ENCODE measurements at regions not wholly inside any gene's neighbourhood (a gene's known extent, or its start where the extent isn't known, plus 50 kb on each side); places are given as distances from the start of the nearest gene placed in this dataset.

DNA sequence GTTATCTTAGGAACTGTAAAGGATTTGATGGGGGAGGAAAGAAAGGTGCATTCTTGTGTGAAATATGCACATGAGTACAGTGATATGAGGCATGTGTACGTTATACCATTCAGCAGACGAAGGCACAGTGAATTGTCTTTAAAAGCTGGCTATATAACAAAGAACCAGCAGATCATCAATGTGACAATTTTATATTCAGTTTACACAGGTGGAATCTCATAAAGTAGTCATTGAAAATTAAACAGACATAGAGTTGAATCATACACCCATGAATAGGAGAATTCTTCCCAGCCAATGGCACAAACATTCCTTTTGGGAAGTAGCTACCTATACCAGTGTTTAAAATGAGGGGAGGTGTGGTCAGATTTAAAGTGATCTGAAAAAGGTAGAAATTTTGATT is 470.3 kb downstream of the DSC3 start:
- DNase-seq (ENCODE audit: low read depth in 1 of 2, low spot score in 2 of 2): no peak
- no peak overlapping the region for H3K9ac ChIP-seq (replicated peaks in 1 of 4; ENCODE audit: extremely low read depth in 1 of 4, low read depth in 3 of 4, low read length in 3 of 4)
- WGBS, 2 experiments (ENCODE audit: extremely low coverage in 1 of 2, insufficient coverage in 1 of 2, insufficient read length in 1 of 2, insufficient replicate concordance in 2 of 2, low coverage in 1 of 2, low lambda C conversion rate in 2 of 2, missing lambda C conversion rate in 1 of 2): 97% methylated on average over 2 of the region's 2 CpGs; no CpG with 5 or more reads in 1 of the 2 experiments
- H3K4ac ChIP-seq (replicated peaks; ENCODE audit: insufficient read length, low read depth, low read length): no peak overlapping the region
- no peak overlapping the region for H4K8ac ChIP-seq (ENCODE audit: extremely low read depth, insufficient read depth, low read length)
- H4K5ac ChIP-seq (ENCODE audit: insufficient read length, low read depth, low read length): no peak overlapping the region
- H3K27ac ChIP-seq (ENCODE audit: low read depth, low read length): no peak overlapping the region
- H3K14ac ChIP-seq (ENCODE audit: insufficient read length): no peak overlapping the region
- no peak overlapping the region for H3K18ac ChIP-seq (ENCODE audit: extremely low read depth, low read length)
- no peak overlapping the region for H2BK20ac ChIP-seq (ENCODE audit: low read length)
- H3K9me3 ChIP-seq (ENCODE audit: insufficient read depth in 2 of 2, low read depth in 1 of 2, low read length in 1 of 2): no peaks in the 10 kb centered on the region
- no peak overlapping the region for H3K4me3 ChIP-seq (ENCODE audit: extremely low read depth in 1 of 4, insufficient read depth in 2 of 4, low read depth in 3 of 4, low read length in 4 of 4)
- no peak overlapping the region for H3K56ac ChIP-seq (replicated peaks; ENCODE audit: insufficient read length, low read depth, low read length)
- H2AK5ac ChIP-seq (ENCODE audit: low read depth, low read length): no peak overlapping the region
- no peak overlapping the region for H2BK5ac ChIP-seq (ENCODE audit: low read depth, low read length)
- H3K79me1 ChIP-seq (ENCODE audit: low read depth, low read length): no peaks in the 10 kb centered on the region
- ChIA-PET CTCF (ENCODE audit: partially characterized antibody) (no interaction called here), POLR2A (ENCODE audit: partially characterized antibody) (no interaction called here)
- H2BK12ac ChIP-seq (ENCODE audit: low read depth, low read length): no peak overlapping the region
- H3K23me2 ChIP-seq (ENCODE audit: low read depth, low read length): no peaks in the 10 kb centered on the region
- no peak overlapping the region for H2BK120ac ChIP-seq (replicated peaks; ENCODE audit: low read depth, low read length)
- H4K20me1 ChIP-seq (replicated peaks in 1 of 2; ENCODE audit: control insufficient read depth in 1 of 2, insufficient read depth in 2 of 2, low read length in 2 of 2): no peaks in the 10 kb centered on the region
- no peak overlapping the region for H2BK15ac ChIP-seq (ENCODE audit: low read length)
- H3K4me1 ChIP-seq (replicated peaks in 1 of 4; ENCODE audit: control insufficient read depth in 3 of 4, insufficient read depth in 4 of 4, low read length in 3 of 4): no peaks in the 10 kb centered on the region
- H3K36me3 ChIP-seq (ENCODE audit: control insufficient read depth in 2 of 4, insufficient read depth in 4 of 4, low read length in 3 of 4): no peaks in the 10 kb centered on the region
- TF ChIP-seq BCL11A (IDR thresholded peaks at IDR 0.05; ENCODE audit: low read depth in 2 of 2, low read length in 2 of 2) (no peak), CTBP2 (IDR thresholded peaks at IDR 0.05; ENCODE audit: borderline replicate concordance, insufficient read depth, insufficient read length, low read length) (no peak), TCF12 (IDR thresholded peaks at IDR 0.05; ENCODE audit: low read depth, low read length) (no peak), JUN (IDR thresholded peaks at IDR 0.05; ENCODE audit: low read depth, low read length) (no peak), E2F6 (IDR thresholded peaks at IDR 0.05) (no peak), CREB1 (IDR thresholded peaks at IDR 0.05) (no peak), RAD21 (IDR thresholded peaks at IDR 0.05 in 1 of 2, conservative IDR thresholded peaks at IDR 0.05 in 1 of 2; ENCODE audit: low read depth in 2 of 2, low read length in 2 of 2) (no peak), NANOG (IDR thresholded peaks at IDR 0.05; ENCODE audit: insufficient read depth, low read depth, low read length, poor library complexity, severe bottlenecking) (no peak)
- H4K91ac ChIP-seq (replicated peaks; ENCODE audit: insufficient read length, low read length): no peak overlapping the region
- H3K23ac ChIP-seq (ENCODE audit: insufficient read length): no peak overlapping the region
- no peaks in the 10 kb centered on the region for H3K79me2 ChIP-seq (ENCODE audit: control insufficient read depth in 1 of 2, insufficient read depth in 2 of 2, low read length in 2 of 2)
- H2AFZ ChIP-seq (ENCODE audit: low read length): no peak overlapping the region
- H3K4me2 ChIP-seq (ENCODE audit: insufficient read depth in 1 of 2, low read depth in 2 of 2, low read length in 2 of 2): no peak overlapping the region
- no peaks in the 10 kb centered on the region for H3K27me3 ChIP-seq (replicated peaks in 1 of 4; ENCODE audit: control insufficient read depth in 3 of 4, extremely low read depth in 1 of 4, insufficient read depth in 3 of 4, low read length in 3 of 4)
- no peak for FAIRE-seq
